HepG2 (cell line): ENCODE measurements at regions not wholly inside any gene's neighbourhood (a gene's known extent, or its start where the extent isn't known, plus 50 kb on each side); places are given as distances from the start of the nearest gene placed in this dataset.

Source experiments
- ATF7 ChIP-seq, 2 experiments: fragments of 450-650 bp in 1 of 2; sonication (generic) in 1 of 2; formaldehyde crosslinking in 1 of 2; IDR thresholded peaks; 2 replicates each; pipeline versions ENCODE4 v1.4.0 to v1.6.1; 2016 to 2020; ENCODE audit warnings: antibody characterized with exemption in 1 of 2, mild to moderate bottlenecking in 1 of 2, missing genetic modification reagents in 1 of 2
- ATRX ChIP-seq: sonication (generic); formaldehyde crosslinking; IDR thresholded peaks from 2 replicates; pipeline ENCODE4 v1.4.0; 2020; ENCODE audit warnings: missing genetic modification reagents, borderline replicate concordance
- GFI1 ChIP-seq: sonication (generic); formaldehyde crosslinking; IDR thresholded peaks from 2 replicates; pipeline ENCODE4 v1.5.0; 2020; ENCODE audit warnings: missing genetic modification reagents, mild to moderate bottlenecking, borderline replicate concordance
- KAT2B ChIP-seq: fragments of 150-350 bp; IDR thresholded peaks from 2 replicates; pipeline ENCODE4 v1.6.1; 2014; ENCODE audit warnings: low read depth, low read length, borderline replicate concordance
- NFATC3 ChIP-seq: sonication (generic); formaldehyde crosslinking; IDR thresholded peaks from 2 replicates; pipeline ENCODE4 v1.5.1; 2020; ENCODE audit warnings: mild to moderate bottlenecking, missing genetic modification reagents
- POLR2AphosphoS2 ChIP-seq: IDR thresholded peaks from 2 replicates; pipeline ENCODE4 v1.6.1; 2011; ENCODE audit warnings: low read depth, low read length, improper control_type of control experiment
- RFX3 ChIP-seq: IDR thresholded peaks from 2 replicates; pipeline ENCODE4 v1.6.1; 2016; ENCODE audit warnings: missing biosample characterization, missing genetic modification reagents
- ZBTB37 ChIP-seq: sonication (generic); formaldehyde crosslinking; IDR thresholded peaks from 2 replicates; pipeline ENCODE4 v1.4.0; 2020; ENCODE audit warnings: mild to moderate bottlenecking, missing genetic modification reagents
- ZNF180 ChIP-seq: sonication (generic); formaldehyde crosslinking; IDR thresholded peaks from 2 replicates; pipeline ENCODE4 v1.4.0; 2020; ENCODE audit warnings: low read depth, missing genetic modification reagents, borderline replicate concordance
- ZNF264 ChIP-seq: sonication (generic); formaldehyde crosslinking; IDR thresholded peaks from 2 replicates; pipeline ENCODE4 v1.4.0; 2020; ENCODE audit warnings: missing genetic modification reagents
- ZNF775 ChIP-seq: sonication (generic); formaldehyde crosslinking; IDR thresholded peaks from 2 replicates; pipeline ENCODE4 v1.4.0; 2020; ENCODE audit warnings: missing genetic modification reagents, mild to moderate bottlenecking, moderate library complexity, borderline replicate concordance
- ZNF784 ChIP-seq: sonication (generic); formaldehyde crosslinking; IDR thresholded peaks from 2 replicates; pipeline ENCODE4 v1.5.1; 2020; ENCODE audit warnings: missing genetic modification reagents, mild to moderate bottlenecking, borderline replicate concordance
- ZNF891 ChIP-seq: sonication (generic); formaldehyde crosslinking; IDR thresholded peaks from 2 replicates; pipeline ENCODE4 v1.5.0; 2020; ENCODE audit warnings: mild to moderate bottlenecking, missing genetic modification reagents
- ZSCAN21 ChIP-seq: sonication (generic); formaldehyde crosslinking; IDR thresholded peaks from 2 replicates; pipeline ENCODE4 v1.8.0; 2022; ENCODE audit warnings: mild to moderate bottlenecking, missing genetic modification reagents, moderate library complexity, borderline replicate concordance
- TF ChIP-seq, protein P1 (sequence below): sonication (generic); formaldehyde crosslinking; IDR thresholded peaks from 2 replicates; pipeline ENCODE4 v1.8.1; 2023; ENCODE audit warnings: mild to moderate bottlenecking, missing genetic modification reagents
- TF ChIP-seq, protein P2 (sequence below): sonication (generic); formaldehyde crosslinking; IDR thresholded peaks from 2 replicates; pipeline ENCODE4 v1.9.0; 2021; ENCODE audit warnings: mild to moderate bottlenecking, missing genetic modification reagents
- TF ChIP-seq, protein P3 (sequence below): sonication (generic); formaldehyde crosslinking; IDR thresholded peaks from 2 replicates; pipeline ENCODE4 v1.8.1; 2023; ENCODE audit warnings: mild to moderate bottlenecking, missing genetic modification reagents, borderline replicate concordance
- TF ChIP-seq, protein P4 (sequence below): sonication (generic); formaldehyde crosslinking; IDR thresholded peaks from 2 replicates; pipeline ENCODE4 v1.5.0; 2020; ENCODE audit warnings: mild to moderate bottlenecking, missing genetic modification reagents

- TF ChIP-seq ZNF784 (CRISPR knock-in tag) (peak; percentile 70; the same call in 1 of the 2 replicates), ATRX (CRISPR knock-in tag) (no peak), ZNF891 (0 out of 2 replicates have a peak, but pooled peaks have one; percentile 66), GFI1 (peak; percentile 79), NFATC3 (CRISPR knock-in tag) (no peak), ZNF775 (CRISPR knock-in tag) (no peak), POLR2AphosphoS2 (no peak), ZSCAN21 (CRISPR knock-in tag) (no peak), ZBTB37 (peak; percentile 87), ZNF180 (CRISPR knock-in tag) (no peak), KAT2B (peak; percentile 76), RFX3 (CRISPR knock-in tag) (no peak), ATF7 (IDR thresholded peaks at IDR 0.05) (no peak), ATF7 (CRISPR knock-in tag; IDR thresholded peaks at IDR 0.05) (no peak), ZNF264 (CRISPR knock-in tag) (peak; percentile 47)
- TF ChIP-seq, protein P1, sequence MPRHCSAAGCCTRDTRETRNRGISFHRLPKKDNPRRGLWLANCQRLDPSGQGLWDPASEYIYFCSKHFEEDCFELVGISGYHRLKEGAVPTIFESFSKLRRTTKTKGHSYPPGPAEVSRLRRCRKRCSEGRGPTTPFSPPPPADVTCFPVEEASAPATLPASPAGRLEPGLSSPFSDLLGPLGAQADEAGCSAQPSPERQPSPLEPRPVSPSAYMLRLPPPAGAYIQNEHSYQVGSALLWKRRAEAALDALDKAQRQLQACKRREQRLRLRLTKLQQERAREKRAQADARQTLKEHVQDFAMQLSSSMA (CRISPR knock-in tag): no peak
- TF ChIP-seq, protein P2, sequence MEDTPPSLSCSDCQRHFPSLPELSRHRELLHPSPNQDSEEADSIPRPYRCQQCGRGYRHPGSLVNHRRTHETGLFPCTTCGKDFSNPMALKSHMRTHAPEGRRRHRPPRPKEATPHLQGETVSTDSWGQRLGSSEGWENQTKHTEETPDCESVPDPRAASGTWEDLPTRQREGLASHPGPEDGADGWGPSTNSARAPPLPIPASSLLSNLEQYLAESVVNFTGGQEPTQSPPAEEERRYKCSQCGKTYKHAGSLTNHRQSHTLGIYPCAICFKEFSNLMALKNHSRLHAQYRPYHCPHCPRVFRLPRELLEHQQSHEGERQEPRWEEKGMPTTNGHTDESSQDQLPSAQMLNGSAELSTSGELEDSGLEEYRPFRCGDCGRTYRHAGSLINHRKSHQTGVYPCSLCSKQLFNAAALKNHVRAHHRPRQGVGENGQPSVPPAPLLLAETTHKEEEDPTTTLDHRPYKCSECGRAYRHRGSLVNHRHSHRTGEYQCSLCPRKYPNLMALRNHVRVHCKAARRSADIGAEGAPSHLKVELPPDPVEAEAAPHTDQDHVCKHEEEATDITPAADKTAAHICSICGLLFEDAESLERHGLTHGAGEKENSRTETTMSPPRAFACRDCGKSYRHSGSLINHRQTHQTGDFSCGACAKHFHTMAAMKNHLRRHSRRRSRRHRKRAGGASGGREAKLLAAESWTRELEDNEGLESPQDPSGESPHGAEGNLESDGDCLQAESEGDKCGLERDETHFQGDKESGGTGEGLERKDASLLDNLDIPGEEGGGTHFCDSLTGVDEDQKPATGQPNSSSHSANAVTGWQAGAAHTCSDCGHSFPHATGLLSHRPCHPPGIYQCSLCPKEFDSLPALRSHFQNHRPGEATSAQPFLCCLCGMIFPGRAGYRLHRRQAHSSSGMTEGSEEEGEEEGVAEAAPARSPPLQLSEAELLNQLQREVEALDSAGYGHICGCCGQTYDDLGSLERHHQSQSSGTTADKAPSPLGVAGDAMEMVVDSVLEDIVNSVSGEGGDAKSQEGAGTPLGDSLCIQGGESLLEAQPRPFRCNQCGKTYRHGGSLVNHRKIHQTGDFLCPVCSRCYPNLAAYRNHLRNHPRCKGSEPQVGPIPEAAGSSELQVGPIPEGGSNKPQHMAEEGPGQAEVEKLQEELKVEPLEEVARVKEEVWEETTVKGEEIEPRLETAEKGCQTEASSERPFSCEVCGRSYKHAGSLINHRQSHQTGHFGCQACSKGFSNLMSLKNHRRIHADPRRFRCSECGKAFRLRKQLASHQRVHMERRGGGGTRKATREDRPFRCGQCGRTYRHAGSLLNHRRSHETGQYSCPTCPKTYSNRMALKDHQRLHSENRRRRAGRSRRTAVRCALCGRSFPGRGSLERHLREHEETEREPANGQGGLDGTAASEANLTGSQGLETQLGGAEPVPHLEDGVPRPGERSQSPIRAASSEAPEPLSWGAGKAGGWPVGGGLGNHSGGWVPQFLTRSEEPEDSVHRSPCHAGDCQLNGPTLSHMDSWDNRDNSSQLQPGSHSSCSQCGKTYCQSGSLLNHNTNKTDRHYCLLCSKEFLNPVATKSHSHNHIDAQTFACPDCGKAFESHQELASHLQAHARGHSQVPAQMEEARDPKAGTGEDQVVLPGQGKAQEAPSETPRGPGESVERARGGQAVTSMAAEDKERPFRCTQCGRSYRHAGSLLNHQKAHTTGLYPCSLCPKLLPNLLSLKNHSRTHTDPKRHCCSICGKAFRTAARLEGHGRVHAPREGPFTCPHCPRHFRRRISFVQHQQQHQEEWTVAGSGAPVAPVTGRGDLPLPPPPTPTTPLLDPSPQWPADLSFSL (CRISPR knock-in tag): no peak
- TF ChIP-seq, protein P3, sequence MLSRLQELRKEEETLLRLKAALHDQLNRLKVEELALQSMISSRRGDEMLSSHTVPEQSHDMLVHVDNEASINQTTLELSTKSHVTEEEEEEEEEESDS (CRISPR knock-in tag): no peak
- TF ChIP-seq, protein P4, sequence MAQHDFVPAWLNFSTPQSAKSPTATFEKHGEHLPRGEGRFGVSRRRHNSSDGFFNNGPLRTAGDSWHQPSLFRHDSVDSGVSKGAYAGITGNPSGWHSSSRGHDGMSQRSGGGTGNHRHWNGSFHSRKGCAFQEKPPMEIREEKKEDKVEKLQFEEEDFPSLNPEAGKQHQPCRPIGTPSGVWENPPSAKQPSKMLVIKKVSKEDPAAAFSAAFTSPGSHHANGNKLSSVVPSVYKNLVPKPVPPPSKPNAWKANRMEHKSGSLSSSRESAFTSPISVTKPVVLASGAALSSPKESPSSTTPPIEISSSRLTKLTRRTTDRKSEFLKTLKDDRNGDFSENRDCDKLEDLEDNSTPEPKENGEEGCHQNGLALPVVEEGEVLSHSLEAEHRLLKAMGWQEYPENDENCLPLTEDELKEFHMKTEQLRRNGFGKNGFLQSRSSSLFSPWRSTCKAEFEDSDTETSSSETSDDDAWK (CRISPR knock-in tag): no peak
Observed at GRCh38 chr6:106731144-106731842, 101.9 kb downstream of the QRSL1 start (continued).
